GM19238 (cell line): ENCODE measurements at regions not wholly inside any gene's neighbourhood (a gene's known extent, or its start where the extent isn't known, plus 50 kb on each side); places are given as distances from the start of the nearest gene placed in this dataset.
"Not testable (repeated sequence)": the region's sequence is repeated elsewhere in the genome, so short reads cannot be mapped to it uniquely, and the experiment has no call there.

Experiments
- DNase-seq: peaks from one replicate; pipeline ENCODE4 v3.0.0; 2011; ENCODE audit warnings: low spot score; ENCODE audit not compliant: insufficient read length

DNA sequence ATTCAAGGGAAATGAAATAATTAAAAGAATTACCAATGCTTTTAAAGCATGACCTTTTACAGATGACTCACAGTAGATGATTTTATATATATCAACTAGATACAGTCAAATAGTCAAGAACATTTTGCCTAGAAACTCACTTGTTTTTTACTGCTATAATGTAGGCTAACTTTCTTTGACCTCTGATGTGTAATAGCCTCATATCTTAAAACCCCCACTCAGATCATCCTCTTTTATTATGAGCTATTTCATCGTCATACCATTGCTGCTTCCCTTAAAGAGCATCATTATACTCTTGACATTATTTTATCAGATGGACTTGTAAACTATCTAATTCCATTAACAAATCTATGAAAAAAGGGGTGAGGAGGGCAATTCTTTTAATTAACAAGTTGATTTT lies 355.9 kb upstream of the AGA start:
- DNase-seq: no peak

DNA sequence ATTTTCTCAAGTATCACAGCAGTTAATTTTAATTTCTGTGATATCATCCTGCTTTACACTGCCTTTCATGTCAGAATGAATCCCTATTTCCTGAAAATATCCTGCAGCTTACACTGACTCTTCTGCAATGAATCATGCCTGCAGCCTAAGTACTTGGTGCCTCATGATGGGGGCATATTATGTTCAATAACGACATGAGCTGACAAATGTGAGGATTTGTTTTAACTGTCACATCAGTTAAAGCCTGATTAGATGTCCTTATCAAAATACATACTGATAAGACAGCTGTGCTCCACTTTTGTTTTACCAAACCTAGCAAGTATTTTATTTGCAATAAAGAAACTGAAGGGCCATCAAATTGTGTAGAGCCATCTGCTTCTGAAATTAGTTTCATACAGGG lies 359.9 kb upstream of the AGA start:
- DNase-seq: no peak

DNA sequence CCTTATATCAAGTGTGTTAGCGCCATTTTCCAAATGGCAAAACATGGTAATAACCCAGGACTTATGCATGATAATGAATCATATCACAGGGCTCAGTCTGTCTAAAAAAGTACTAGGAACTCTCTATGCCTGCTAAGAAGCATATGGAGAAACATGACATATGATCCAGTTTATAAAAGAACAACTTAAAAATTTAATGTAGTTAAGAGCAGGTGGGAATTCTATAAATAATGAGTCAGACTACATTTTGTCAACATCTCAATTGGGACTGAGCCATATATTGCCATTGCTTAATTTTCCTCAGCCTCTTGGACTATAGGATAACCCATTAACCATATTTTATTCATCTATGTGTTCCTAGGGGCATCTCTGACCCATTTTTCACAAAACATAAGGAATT lies 360.4 kb upstream of the AGA start:
- DNase-seq: no peak

DNA sequence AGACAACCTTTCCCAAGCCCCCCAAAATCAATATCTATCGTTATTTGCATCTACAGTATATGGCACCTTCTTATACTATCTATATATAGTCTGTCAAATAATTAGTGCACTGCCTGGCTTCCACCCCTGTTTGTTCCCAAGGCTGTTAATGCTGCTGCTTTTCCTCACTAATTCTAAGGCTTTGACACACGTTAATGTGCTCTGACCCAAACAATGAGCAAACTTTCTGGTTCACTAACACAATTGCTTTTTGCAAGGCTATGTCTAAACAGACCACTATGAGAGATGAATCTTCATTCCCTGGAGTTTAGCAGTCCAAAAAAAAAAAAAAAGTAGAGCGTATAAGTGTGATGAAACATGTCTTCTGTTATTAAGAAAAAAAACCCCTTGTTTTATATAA lies 360.9 kb upstream of the AGA start:
- DNase-seq: no peak

DNA sequence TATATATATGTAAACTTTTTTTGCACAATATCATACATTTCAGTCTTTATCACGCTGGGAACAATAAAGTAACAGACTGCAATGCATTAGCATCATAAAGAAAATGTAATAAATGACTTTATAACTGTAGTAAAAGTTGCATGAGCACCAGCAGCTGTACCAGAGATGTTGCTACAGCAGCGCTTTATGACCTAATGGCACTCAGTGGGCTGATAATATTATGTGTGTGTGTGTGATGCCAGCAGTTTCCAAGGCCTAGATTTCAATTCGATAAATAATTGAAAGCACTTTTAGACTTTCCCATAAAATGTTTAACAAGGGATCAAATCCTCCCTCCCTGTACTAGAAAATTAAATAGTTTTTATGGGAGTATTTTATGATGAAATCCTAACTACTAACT lies 367.6 kb upstream of the AGA start:
- DNase-seq: no peak

DNA sequence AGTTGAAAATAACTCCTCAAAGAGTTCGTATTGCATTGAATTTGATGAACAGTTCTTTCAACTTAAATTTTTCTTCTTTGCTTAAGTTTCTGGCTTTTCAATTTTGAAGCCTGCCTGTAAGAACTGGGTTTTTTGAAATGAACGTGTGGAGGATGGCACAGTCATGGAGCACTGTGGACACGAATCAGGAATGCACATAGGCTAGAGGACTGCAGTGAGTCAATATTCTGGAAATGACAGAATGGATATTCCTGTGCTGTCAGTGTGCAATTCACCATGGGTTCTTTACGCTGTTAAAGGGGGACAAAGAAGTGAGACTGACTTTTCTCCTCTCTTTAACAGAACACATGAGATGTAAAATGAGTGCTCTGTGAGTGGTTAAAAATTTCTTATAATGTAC lies 368.0 kb upstream of the AGA start:
- no peak for DNase-seq

DNA sequence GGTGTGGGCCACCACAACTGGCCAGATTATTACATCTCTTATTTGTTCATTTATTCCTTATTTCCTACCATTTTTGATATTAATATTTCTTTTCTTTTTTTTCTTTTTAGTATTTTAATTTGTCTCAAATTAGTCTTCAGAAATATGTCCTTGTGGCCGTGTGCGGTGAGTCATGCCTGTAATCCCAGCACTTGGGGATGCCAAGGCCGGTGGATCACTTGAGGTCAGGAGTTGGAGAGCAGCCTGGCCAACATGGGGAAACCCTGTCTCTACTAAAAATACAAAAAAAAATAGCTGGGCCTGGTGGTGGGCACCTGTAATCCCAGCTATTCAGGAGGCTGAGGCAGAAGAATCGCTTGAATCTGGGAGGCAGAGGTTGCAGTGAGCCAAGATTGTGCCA lies 376.2 kb upstream of the AGA start:
- DNase-seq: not testable (repeated sequence)

DNA sequence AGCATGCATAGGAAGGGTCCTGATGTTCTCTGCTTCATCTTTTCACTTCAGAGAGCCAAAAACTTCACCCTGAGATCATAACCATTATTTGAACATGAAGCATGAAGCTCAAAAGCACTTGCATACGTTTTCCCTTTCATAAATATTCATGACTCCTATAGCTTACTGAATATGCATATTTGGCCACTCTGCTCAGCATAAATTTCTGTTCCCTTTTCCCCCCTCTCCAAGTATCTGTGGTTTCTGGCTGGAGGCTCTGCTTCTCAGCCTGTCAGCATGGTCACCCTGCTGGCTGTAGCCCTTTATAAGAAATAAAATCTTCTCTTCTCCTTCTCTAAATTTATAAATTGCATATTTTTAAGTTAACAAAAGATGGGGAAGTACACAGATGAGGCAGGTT lies 384.7 kb upstream of the AGA start:
- no peak for DNase-seq

DNA sequence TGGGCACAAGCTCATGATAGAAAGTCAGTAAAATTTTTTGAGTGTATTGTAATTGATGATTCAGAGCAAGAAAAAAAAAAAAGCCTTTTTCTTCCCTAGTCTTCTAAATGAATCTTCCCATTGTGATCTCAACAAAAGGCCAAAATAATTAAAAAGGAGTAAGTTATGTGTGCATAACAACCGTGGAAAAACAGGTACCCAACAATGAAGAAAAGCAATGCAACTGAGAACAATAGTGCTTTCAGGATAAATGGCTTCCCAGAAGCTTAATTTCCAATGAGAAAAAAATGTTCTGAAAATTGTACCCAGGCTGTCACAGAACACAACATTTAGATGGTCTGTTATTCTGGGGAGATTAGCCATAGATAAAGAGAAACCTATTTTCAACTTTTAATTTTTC lies 399.0 kb upstream of the AGA start:
- no peak for DNase-seq

DNA sequence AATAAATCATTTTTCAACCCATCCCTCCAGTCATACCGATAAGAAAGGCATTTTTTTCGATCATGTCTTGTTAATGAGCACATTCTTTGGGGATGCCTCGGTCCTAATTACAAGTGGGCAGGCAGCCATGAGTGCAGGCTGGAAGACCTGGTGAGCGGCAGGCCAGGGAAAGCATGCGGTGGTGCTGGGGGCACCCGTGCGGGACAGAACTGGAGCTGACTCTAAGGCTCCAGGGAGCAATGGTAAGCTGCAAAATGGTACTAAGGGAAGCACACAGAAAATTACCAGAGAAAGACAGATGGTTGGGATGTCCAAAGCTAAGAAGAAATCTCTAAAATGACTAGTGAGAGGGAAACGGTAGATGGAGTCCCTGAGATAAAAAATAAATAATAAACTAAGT lies 411.0 kb upstream of the AGA start:
- no peak for DNase-seq

DNA sequence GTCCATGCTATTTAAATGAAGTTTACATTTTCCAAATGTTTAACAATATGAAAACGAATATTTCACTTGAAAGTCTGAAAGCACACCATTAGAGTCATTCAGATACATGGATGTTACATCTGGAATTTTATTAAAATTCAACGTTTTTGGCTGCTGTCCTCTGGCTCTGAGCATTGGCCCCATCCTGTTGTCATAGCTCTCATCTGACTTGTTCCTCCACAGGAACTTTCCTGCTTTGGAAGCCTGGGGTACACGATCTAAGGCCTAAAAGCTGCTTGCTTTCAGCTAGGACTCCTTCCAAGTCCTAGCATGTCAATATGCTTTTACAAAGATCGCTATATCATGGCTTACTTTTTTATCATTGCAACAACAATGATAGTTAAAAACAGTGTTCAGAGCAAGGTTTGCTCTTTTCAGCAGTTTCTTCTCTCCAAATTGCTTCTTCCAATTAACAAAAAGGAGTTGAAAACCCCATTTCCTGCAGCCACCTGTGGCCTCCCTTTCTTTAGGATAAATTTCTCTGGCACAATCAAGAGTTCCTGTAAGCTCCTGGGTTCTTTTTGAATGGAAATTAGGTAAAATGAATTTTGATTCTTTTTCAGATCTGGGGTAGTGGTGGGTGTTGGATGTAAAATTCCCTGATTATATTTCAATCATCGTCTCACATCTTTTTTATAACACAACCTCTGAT lies 413.4 kb upstream of the AGA start:
- no peak for DNase-seq

DNA sequence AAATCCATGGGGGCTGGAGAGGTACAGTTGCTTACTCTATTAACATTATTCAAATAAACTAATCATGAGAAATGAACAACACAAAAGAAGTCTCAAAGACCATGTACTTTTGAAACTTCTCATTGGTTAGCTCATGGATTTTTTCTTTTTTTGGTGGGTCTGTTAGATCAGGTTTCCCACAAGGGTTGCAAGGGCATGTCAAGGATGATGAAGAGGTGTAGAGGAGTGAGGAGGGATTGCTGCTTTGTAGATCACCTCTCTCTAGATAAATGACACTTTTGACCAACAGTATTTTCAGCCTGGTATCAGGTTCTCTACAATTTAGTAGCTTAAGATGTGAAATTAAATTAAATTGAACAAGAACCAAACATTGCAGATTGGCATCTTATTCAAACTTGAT lies 417.9 kb upstream of the AGA start:
- DNase-seq: no peak

DNA sequence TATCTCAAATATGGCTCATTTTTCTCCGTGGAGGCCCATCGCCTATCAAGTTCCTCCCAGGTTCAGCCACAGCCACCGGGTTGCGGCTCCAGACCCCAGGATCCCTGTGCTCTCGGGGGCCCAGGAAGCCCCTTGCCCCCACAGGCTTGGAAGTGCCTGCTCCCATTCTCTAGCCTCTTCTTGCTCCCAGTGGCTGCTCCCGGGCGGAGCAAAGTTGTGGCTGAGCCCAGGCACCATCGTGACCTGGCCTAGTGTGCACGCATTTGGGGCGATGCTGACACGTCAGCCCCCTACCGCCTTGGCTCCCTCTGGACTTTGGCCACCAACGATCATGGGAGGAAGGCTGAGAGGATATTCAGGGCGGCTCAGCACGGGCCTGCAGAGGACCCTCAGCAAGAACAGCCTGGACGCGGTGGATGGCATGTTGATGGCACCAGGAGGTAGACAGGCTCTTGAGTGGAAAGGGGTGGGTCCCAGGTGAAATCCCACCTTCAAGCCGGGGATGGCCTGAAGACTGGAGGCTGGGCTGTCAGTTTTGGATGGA lies 419.4 kb upstream of the AGA start:
- DNase-seq: no peak

DNA sequence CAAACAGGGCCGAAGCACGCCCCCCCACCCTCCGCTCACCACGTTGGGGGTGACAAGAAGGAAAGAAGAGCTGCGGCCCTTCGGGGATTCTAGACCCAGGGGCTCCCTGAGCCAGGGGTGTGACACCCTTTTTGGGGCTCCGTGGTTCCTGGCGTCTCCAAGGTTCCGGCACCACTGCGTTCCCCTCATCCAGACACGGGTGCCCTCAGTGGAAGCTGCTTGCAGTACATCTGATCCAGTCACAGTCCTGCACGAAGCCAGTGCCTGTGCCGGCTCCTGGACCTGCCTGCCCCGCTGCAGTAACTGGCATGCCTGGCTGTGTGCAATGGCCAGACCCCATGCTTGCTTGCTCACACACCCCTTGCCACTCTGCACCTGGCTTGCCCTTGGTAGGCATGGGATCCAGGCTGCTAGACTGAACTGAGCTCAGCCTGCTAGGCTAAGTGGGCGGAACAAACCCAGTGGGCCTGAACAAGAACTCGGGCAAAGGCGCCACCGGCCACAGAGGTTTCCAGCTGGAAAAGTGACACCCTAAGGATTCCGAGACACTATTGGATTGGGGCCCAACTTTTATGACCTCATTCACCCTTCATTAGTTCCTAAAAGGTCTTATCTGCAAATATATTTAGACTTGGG lies 420.4 kb upstream of the AGA start:
- DNase-seq: no peak

DNA sequence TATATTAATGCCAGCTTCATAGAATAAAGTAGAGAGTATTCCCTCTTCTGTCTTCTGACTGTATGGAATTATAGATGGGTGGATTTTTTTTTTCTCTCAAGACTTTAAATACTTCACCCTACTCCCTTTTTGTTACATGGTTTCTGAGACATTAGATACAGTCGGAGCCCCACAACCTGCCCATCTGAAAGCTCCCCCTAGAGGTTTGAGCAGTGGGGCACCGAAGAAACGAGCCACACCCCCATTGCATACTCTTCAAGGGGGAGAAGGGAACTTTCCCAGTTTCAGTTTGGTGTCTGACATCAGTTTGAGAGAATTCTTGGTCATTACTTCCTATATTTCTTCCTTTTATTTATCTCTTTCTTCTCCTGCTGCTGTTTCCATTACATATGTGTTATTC lies 437.6 kb upstream of the AGA start:
- no peak for DNase-seq

DNA sequence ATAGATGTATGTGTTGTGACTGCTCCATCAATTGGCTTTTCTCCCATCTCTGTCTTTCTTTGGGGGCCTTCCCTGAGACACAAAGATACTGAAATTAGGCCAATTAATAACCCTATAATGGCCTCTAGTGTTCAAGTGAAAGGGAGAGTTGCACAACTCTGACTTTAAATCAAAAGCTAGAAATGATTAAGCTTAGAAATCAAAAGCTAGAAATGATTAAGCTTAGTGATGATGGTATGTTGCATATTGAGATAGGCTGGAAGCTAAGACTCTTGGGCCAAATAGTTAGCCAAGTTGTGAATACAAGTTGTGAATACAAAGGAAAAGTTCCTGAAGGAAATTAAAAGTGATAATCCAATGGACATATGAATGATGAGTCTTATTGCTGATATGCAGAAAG lies 452.9 kb upstream of the AGA start:
- DNase-seq: no peak

DNA sequence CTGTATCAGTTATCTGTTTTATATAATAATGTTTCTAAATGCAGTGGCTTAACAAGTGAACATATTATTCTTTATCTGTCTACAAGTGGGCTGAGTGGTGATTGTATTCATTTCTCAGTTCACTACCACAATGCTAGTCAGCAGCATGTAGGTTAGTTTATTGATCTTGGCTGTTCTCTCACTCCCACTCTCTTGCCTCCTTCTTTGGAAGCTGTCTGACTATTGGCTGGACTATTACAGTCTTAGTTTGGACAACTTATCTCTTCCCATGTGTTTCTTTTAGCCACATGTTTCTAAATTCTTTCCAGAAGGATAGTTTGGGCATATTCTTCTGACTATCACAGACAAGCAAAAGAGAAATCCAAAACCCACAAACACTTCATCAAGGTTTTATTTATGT lies 459.5 kb upstream of the AGA start:
- no peak for DNase-seq

DNA sequence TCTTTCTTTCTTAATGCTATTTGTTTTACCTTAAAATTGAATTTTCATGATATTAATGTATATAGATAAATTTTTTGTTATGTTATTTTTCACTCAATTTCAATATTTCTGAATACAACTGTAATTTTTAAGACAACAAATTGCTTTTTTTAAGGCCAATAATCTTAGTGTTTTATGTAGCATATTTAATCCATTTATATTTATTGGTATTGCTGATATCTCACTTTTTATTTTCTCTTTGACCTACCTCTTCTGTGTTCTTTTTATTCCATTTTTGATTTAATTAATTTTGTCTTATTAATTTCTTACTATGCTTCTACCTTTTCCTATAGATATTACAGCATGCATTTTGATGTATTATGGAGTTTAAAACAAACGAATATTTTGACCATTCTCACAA lies 460.1 kb upstream of the AGA start:
- DNase-seq: no peak

DNA sequence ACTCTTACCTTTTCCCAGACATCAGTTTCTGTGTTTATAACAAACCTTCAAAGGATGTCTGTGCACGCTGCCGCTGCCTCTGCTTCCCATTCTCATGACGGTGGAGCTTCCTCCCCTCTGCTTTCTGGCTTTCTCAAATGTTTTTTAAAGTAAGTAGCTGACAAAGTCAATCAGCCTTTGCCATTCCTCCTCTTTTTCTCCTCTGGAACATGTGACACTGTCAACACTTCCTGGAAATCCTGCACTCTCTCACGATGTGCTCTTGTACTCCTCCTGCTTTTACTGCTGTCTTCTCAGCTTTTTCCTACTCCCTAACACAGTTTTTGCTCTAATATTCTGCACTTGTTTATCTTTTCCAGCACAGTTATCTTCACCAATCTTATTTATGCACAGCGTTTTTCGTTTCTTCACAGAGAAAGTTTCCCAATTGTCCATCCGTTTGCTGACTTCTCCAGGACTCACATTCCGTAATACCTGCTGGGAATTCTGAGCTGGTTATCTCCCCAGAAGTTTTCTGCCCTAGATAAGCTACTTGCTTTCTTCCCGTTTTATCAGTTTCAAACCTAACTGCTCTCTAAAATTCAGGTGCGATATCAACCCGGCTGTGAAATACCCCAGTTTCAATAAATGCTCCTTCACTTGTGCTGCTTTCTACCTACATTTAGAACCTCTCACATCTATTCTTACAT lies 465.6 kb upstream of the AGA start:
- DNase-seq: no peak

DNA sequence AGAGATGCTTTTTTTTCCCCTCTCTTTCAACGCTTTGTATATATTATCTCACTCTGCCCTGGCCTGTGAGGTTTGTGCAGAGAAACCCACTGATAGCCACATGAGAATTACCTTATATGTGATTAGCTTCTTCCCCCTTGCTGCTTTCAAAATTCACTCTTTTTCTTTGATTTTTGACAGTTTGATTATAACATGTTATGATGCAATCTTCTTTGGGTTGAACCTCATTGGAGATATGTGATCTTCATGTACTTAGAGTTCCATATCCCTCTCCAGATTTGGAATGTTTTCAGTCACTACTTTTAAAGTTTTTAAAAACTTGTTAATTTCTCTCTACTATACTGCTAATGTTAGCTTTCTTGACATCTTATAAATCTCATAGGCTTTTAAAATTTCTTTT lies 479.5 kb upstream of the AGA start:
- DNase-seq: no peak

DNA sequence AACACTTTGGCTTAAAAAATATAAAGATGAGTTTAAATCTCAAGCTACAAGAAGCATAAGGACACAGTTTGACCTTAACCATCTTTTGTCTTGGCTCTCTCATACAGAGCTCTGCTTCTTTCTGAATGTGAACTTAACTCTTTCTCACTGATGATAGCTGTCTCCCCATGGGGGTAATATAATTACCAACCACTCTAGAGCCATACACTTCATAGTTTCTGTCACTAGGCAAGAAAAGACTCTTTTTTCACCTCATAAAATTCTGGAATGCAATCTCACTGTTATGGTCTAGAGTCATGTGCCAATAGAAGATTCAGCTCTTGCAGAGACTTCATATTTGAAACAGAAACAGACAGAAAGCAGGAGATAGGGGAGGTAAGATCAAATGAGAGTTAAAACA lies 481.7 kb upstream of the AGA start:
- no peak for DNase-seq

DNA sequence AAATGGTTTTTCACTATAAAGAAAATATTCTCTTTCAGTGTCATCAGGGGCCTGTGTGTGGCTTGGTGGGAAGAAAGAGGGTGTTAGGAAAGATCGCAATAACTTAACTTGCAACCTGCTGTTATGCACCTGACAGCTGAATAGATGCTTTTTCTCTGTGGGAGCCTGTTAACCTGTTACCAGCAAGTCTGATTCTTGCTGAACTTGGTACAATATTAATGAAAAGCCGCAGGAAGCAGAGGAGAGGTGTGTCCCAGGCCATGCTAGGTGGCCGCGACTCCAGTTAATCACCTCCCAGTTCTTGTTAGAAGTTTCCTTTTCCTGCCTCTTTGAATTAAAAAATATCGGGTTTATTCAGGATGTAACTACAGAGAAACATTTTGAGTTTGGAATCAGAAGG lies 494.8 kb upstream of the AGA start:
- no peak for DNase-seq

DNA sequence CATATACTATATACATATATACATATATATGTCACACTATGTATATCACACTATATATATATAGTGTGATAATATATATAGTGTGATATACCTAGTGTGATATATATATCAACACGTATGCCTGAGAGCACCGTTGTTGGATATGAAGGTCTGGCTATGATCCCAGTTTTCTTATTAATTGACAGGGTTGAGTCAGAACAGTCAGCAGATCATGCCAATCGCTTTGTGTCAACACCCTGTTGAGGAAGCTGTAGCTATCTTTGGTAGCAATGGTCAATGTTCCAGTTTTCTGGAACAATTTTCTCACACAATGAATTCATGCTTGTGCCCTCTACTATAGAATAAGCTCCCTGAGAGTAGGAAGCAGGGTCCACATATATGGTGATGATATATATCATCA lies 496.0 kb upstream of the AGA start:
- DNase-seq: no peak
